IMR-90 (cell line): ENCODE measurements at regions not wholly inside any gene's neighbourhood (a gene's known extent, or its start where the extent isn't known, plus 50 kb on each side); places are given as distances from the start of the nearest gene placed in this dataset.

ENCODE experiments used
- ATAC-seq: fragments of 200-7000 bp; cut with Tn5 transposase; 2 replicates; pipeline ENCODE4 v1.9.1; 2020; ENCODE audit warnings: low read depth, mild to moderate bottlenecking, moderate library complexity
- BruUV-seq: library from RNA; stranded (reverse); fragments of 400-500 nt; replicated peaks from 2 replicates; lab custom pipeline; 2021; lab: Mats Ljungman, UMichigan
- CTCF ChIA-PET: fragments of 300-600 bp; formaldehyde crosslinking; extraction: SDS; loops from one replicate; lab custom pipeline; 2021; ENCODE audit warnings: antibody characterized with exemption; lab: Yijun Ruan, JAX
- POLR2A ChIA-PET: fragments of 300-600 bp; sonication (Branson Sonifier 250); formaldehyde crosslinking; loops from one replicate; lab custom pipeline; 2022; ENCODE audit warnings: antibody characterized with exemption; ENCODE audit not compliant: unreplicated experiment; lab: Charles Lee
- DNase-seq: peaks from one replicate; pipeline ENCODE4 v3.0.0; 2013
- H2AFZ ChIP-seq: replicated peaks from 2 replicates; pipeline ENCODE3; 2013; ENCODE audit warnings: low read length, mild to moderate bottlenecking; ENCODE audit not compliant: poor library complexity
- H2AK5ac ChIP-seq: 2 replicates; pipeline ENCODE4 v1.6.1; 2013; ENCODE audit warnings: low read depth, low read length, inconsistent platforms
- H2AK9ac ChIP-seq: replicated peaks from 2 replicates; pipeline ENCODE3; 2013; ENCODE audit warnings: mild to moderate bottlenecking, low read depth, low read length, moderate library complexity; ENCODE audit not compliant: poor library complexity
- H2BK120ac ChIP-seq: 2 replicates; pipeline ENCODE4 v1.6.1; 2013; ENCODE audit warnings: low read depth, low read length, inconsistent platforms
- H2BK15ac ChIP-seq: 3 replicates; pipeline ENCODE4 v1.6.1; 2013; ENCODE audit warnings: low read depth, low read length, inconsistent platforms
- H2BK20ac ChIP-seq: 2 replicates; pipeline ENCODE4 v1.6.1; 2013; ENCODE audit warnings: low read depth, mild to moderate bottlenecking, inconsistent platforms, low read length, moderate library complexity
- H2BK5ac ChIP-seq: 2 replicates; pipeline ENCODE4 v1.6.1; 2013; ENCODE audit warnings: mild to moderate bottlenecking, low read depth, low read length, inconsistent platforms; ENCODE audit not compliant: poor library complexity, severe bottlenecking
- H3K14ac ChIP-seq: replicated peaks from 2 replicates; pipeline ENCODE4 v1.6.1; 2013; ENCODE audit warnings: low read depth, low read length, inconsistent platforms
- H3K18ac ChIP-seq: 2 replicates; pipeline ENCODE4 v1.6.1; 2013; ENCODE audit warnings: low read depth, low read length, control low read depth
- H3K23ac ChIP-seq: 2 replicates; pipeline ENCODE4 v1.6.1; 2013; ENCODE audit warnings: low read depth, low read length, inconsistent platforms
- H3K27ac ChIP-seq: 2 replicates; pipeline ENCODE4 v1.5.1; 2013; ENCODE audit warnings: mild to moderate bottlenecking, control low read depth, low read length; ENCODE audit not compliant: insufficient read depth
- H3K27me3 ChIP-seq: 2 replicates; pipeline ENCODE4 v1.6.1; 2013; ENCODE audit warnings: low read length; ENCODE audit not compliant: control insufficient read depth, insufficient read depth
- H3K36me3 ChIP-seq: 2 replicates; pipeline ENCODE4 v1.6.1; 2013; ENCODE audit warnings: low read length, mixed read lengths; ENCODE audit not compliant: control insufficient read depth, insufficient read depth
- H3K4ac ChIP-seq: 2 replicates; pipeline ENCODE4 v1.6.1; 2013; ENCODE audit warnings: low read depth, low read length, inconsistent platforms
- H3K4me1 ChIP-seq: 2 replicates; pipeline ENCODE4 v1.6.1; 2013; ENCODE audit warnings: low read length, mixed read lengths; ENCODE audit not compliant: control insufficient read depth, insufficient read depth
- H3K4me2 ChIP-seq: 2 replicates; pipeline ENCODE4 v1.6.1; 2013; ENCODE audit warnings: low read depth, mild to moderate bottlenecking, control low read depth, low read length, moderate library complexity
- H3K4me3 ChIP-seq: 2 replicates; pipeline ENCODE4 v1.5.1; 2013; ENCODE audit warnings: low read depth, mild to moderate bottlenecking, control low read depth, low read length, moderate library complexity; ENCODE audit not compliant: insufficient read depth
- H3K56ac ChIP-seq: 2 replicates; pipeline ENCODE4 v1.6.1; 2013; ENCODE audit warnings: low read length, inconsistent platforms; ENCODE audit not compliant: insufficient read depth; ENCODE audit errors: extremely low read depth
- H3K79me1 ChIP-seq, 2 experiments: 2 replicates each; pipeline ENCODE4 v1.6.1; 2013; ENCODE audit warnings: low read length in 2 of 2, inconsistent platforms in 1 of 2, low read depth in 1 of 2
- H3K9ac ChIP-seq: 2 replicates; pipeline ENCODE4 v1.6.1; 2013; ENCODE audit warnings: low read depth, low read length, control low read depth
- H3K9me1 ChIP-seq: 2 replicates; pipeline ENCODE4 v1.6.1; 2013; ENCODE audit warnings: low read length, inconsistent platforms; ENCODE audit not compliant: insufficient read depth
- H3K9me3 ChIP-seq: 2 replicates; pipeline ENCODE4 v1.6.1; 2013; ENCODE audit warnings: low read length; ENCODE audit not compliant: control insufficient read depth, insufficient read depth
- H4K20me1 ChIP-seq: 2 replicates; pipeline ENCODE4 v1.6.1; 2013; ENCODE audit warnings: low read length, inconsistent platforms; ENCODE audit not compliant: insufficient read depth
- H4K5ac ChIP-seq: 2 replicates; pipeline ENCODE4 v1.6.1; 2013; ENCODE audit warnings: mild to moderate bottlenecking, low read depth, low read length, control low read depth
- H4K8ac ChIP-seq, 2 experiments: 2 replicates each; pipeline ENCODE4 v1.6.1; 2013; ENCODE audit warnings: low read depth in 2 of 2, low read length in 2 of 2, control low read depth in 1 of 2, inconsistent platforms in 1 of 2
- H4K91ac ChIP-seq: 2 replicates; pipeline ENCODE4 v1.6.1; 2013; ENCODE audit warnings: low read depth, low read length, inconsistent platforms; ENCODE audit not compliant: insufficient read depth
- BHLHE40 ChIP-seq: fragments of 150-350 bp; IDR thresholded peaks from 2 replicates; pipeline ENCODE4 v1.6.1; 2016; ENCODE audit warnings: mild to moderate bottlenecking, low read depth, low read length
- CEBPB ChIP-seq: IDR thresholded peaks from 2 replicates; pipeline ENCODE4 v1.6.1; 2012; ENCODE audit warnings: low read depth, low read length, improper control_type of control experiment
- CHD1 ChIP-seq: IDR thresholded peaks from 2 replicates; pipeline ENCODE4 v1.6.1; 2012; ENCODE audit warnings: low read depth, low read length, improper control_type of control experiment
- FOS ChIP-seq: fragments of 150-350 bp; IDR thresholded peaks from 2 replicates; pipeline ENCODE4 v1.6.1; 2016; ENCODE audit warnings: low read depth, low read length
- MAFK ChIP-seq: IDR thresholded peaks from 2 replicates; pipeline ENCODE4 v1.6.1; 2012; ENCODE audit warnings: low read depth, low read length, improper control_type of control experiment
- MAZ ChIP-seq: IDR thresholded peaks from 2 replicates; pipeline ENCODE4 v1.6.1; 2012; ENCODE audit warnings: low read depth, mild to moderate bottlenecking, low read length, improper control_type of control experiment, moderate library complexity, borderline replicate concordance
- MXI1 ChIP-seq: IDR thresholded peaks from 2 replicates; pipeline ENCODE4 v1.6.1; 2012; ENCODE audit warnings: low read depth, mild to moderate bottlenecking, low read length, moderate library complexity, borderline replicate concordance
- NFE2L2 ChIP-seq: fragments of 150-350 bp; IDR thresholded peaks from 2 replicates; pipeline ENCODE4 v1.6.1; 2016; ENCODE audit warnings: low read depth, mild to moderate bottlenecking, low read length
- POLR2A ChIP-seq: IDR thresholded peaks from 2 replicates; pipeline ENCODE4 v1.6.1; 2012; ENCODE audit warnings: mild to moderate bottlenecking, low read depth, low read length
- RAD21 ChIP-seq: IDR thresholded peaks from 2 replicates; pipeline ENCODE4 v1.6.1; 2012; ENCODE audit warnings: low read length, improper control_type of control experiment
- RCOR1 ChIP-seq: IDR thresholded peaks from 2 replicates; pipeline ENCODE4 v1.6.1; 2012; ENCODE audit warnings: mild to moderate bottlenecking, low read length, improper control_type of control experiment; ENCODE audit not compliant: insufficient replicate concordance
- RFX5 ChIP-seq: IDR thresholded peaks from 2 replicates; pipeline ENCODE4 v1.8.0; 2012; ENCODE audit warnings: low read depth, mild to moderate bottlenecking, low read length, moderate library complexity
- SMC3 ChIP-seq: fragments of 150-350 bp; IDR thresholded peaks from 2 replicates; pipeline ENCODE4 v1.6.1; 2016; ENCODE audit warnings: low read depth, mild to moderate bottlenecking, antibody characterized with exemption, low read length, moderate library complexity
- WGBS, 2 experiments: methylation state at CpG; one replicate each; pipeline versions ENCODE4 v1.1.5 to v1.1.7; 2013; ENCODE audit warnings: missing lambda C conversion rate in 2 of 2; ENCODE audit not compliant: insufficient read length in 1 of 2; ENCODE audit errors: extremely low coverage in 2 of 2; 5-methylcytosine and 5-hydroxymethylcytosine counted together
- dilution Hi-C: fragments of 300-500 bp; cut with HindIII; formaldehyde crosslinking; loops from one replicate; pipeline ENCODE4 v1.14.3; 2018; ENCODE audit warnings: low sequenced_read_pairs; ENCODE audit not compliant: unreplicated experiment
- in situ Hi-C: fragments of 300-500 bp; cut with MboI; formaldehyde crosslinking; loops from 3 replicates; pipeline ENCODE4 v1.14.3; 2019; ENCODE audit warnings: low sequenced_read_pairs, inconsistent platforms, mixed read lengths
- intact Hi-C: fragments of 100-400 bp; cut with micrococcal nuclease; formaldehyde crosslinking; loops from 2 replicates; pipeline ENCODE4 v1.10.0; 2022
- TF ChIP-seq, protein P1 (sequence below): fragments of 150-350 bp; IDR thresholded peaks from 2 replicates; pipeline ENCODE4 v1.6.1; 2017; ENCODE audit warnings: mild to moderate bottlenecking, antibody characterized with exemption, low read length, low read depth
- TF ChIP-seq, protein P2 (sequence below): conservative IDR thresholded peaks from 2 replicates; pipeline ENCODE4 v1.5.1; 2012; ENCODE audit warnings: mild to moderate bottlenecking, low read depth, low read length, improper control_type of control experiment
- TF ChIP-seq, protein P3 (sequence below): fragments of 150-350 bp; IDR thresholded peaks from 2 replicates; pipeline ENCODE4 v1.6.1; 2016; ENCODE audit warnings: low read depth, mild to moderate bottlenecking, low read length, moderate library complexity, borderline replicate concordance

DNA sequence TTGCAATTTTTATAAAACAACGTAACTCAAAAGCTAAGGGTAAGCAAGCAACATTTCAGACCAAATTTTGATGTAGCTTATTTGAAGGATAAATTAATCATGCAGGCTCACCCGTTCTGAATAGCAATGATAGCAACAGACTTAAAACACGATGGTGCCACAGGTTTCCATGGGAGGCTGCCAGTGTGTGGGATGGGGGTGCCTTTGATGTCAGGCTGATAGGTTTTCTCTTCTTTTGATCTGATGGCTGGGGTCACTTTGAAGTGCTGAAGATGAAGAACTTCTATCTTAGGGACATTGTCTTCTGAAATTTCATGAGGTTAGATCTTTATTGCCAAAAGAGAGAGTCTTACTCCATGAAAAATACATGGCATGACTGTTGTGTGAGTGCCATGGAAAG lies 206.8 kb downstream of the LPIN1 start:
- Histone ChIP-seq H3K14ac (no peak overlapping the region), H3K9me1 (no peaks in the 10 kb centered on the region), H3K4ac (no peak overlapping the region), H3K4me3 (no peak overlapping the region), H3K27me3 (peaks cover 13% of the 10 kb centered on the region), H3K9ac (no peak overlapping the region), H2AFZ (no peak overlapping the region), H3K4me1 (no peaks in the 10 kb centered on the region), H4K8ac (no peak overlapping the region), H3K18ac (no peak overlapping the region), H3K23ac (no peak overlapping the region), H3K9me3 (no peaks in the 10 kb centered on the region), H2AK5ac (no peak overlapping the region), H4K20me1 (no peaks in the 10 kb centered on the region), H4K5ac (no peak overlapping the region), H2AK9ac (no peak overlapping the region), H3K27ac (no peak overlapping the region), H3K56ac (no peak overlapping the region), H4K91ac (no peak overlapping the region), H2BK5ac (no peak overlapping the region), H2BK20ac (no peak overlapping the region), H3K36me3 (no peaks in the 10 kb centered on the region), H2BK120ac (no peak overlapping the region), H2BK15ac (no peak overlapping the region), H3K79me1 (no peaks in the 10 kb centered on the region), H3K4me2 (no peak overlapping the region)
- ATAC-seq = no peak
- DNase-seq = no peak
- dilution Hi-C loops = no loop called here
- TF ChIP-seq SMC3 (no peak), POLR2A (no peak), RAD21 (no peak), NFE2L2 (no peak), MXI1 (no peak), MAFK (no peak), CHD1 (no peak), MAZ (no peak), BHLHE40 (no peak), RCOR1 (no peak), FOS (no peak), CEBPB (no peak), RFX5 (no peak)
- TF ChIP-seq, protein P1, sequence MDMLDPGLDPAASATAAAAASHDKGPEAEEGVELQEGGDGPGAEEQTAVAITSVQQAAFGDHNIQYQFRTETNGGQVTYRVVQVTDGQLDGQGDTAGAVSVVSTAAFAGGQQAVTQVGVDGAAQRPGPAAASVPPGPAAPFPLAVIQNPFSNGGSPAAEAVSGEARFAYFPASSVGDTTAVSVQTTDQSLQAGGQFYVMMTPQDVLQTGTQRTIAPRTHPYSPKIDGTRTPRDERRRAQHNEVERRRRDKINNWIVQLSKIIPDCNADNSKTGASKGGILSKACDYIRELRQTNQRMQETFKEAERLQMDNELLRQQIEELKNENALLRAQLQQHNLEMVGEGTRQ = no peak
- TF ChIP-seq, protein P2, sequence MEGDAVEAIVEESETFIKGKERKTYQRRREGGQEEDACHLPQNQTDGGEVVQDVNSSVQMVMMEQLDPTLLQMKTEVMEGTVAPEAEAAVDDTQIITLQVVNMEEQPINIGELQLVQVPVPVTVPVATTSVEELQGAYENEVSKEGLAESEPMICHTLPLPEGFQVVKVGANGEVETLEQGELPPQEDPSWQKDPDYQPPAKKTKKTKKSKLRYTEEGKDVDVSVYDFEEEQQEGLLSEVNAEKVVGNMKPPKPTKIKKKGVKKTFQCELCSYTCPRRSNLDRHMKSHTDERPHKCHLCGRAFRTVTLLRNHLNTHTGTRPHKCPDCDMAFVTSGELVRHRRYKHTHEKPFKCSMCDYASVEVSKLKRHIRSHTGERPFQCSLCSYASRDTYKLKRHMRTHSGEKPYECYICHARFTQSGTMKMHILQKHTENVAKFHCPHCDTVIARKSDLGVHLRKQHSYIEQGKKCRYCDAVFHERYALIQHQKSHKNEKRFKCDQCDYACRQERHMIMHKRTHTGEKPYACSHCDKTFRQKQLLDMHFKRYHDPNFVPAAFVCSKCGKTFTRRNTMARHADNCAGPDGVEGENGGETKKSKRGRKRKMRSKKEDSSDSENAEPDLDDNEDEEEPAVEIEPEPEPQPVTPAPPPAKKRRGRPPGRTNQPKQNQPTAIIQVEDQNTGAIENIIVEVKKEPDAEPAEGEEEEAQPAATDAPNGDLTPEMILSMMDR = no peak
- TF ChIP-seq, protein P3, sequence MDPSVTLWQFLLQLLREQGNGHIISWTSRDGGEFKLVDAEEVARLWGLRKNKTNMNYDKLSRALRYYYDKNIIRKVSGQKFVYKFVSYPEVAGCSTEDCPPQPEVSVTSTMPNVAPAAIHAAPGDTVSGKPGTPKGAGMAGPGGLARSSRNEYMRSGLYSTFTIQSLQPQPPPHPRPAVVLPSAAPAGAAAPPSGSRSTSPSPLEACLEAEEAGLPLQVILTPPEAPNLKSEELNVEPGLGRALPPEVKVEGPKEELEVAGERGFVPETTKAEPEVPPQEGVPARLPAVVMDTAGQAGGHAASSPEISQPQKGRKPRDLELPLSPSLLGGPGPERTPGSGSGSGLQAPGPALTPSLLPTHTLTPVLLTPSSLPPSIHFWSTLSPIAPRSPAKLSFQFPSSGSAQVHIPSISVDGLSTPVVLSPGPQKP = no peak
- CTCF ChIA-PET = no interaction called here
- in situ Hi-C loops = no loop called here
- intact Hi-C loops = no loop called here
- WGBS, 2 experiments = 83% methylated on average over 2 of the region's 3 CpGs; no CpG with 5 or more reads in 1 of the 2 experiments
- BruUV-seq = no TSS peak
- POLR2A ChIA-PET = no interaction called here
